GDM1 (cell line): ENCODE measurements at regions not wholly inside any gene's neighbourhood (a gene's known extent, or its start where the extent isn't known, plus 50 kb on each side); places are given as distances from the start of the nearest gene placed in this dataset.

Experiments used
- DNase-seq: peaks from one replicate; lab custom pipeline; 2025; lab: John Stamatoyannopoulos, UW

DNA sequence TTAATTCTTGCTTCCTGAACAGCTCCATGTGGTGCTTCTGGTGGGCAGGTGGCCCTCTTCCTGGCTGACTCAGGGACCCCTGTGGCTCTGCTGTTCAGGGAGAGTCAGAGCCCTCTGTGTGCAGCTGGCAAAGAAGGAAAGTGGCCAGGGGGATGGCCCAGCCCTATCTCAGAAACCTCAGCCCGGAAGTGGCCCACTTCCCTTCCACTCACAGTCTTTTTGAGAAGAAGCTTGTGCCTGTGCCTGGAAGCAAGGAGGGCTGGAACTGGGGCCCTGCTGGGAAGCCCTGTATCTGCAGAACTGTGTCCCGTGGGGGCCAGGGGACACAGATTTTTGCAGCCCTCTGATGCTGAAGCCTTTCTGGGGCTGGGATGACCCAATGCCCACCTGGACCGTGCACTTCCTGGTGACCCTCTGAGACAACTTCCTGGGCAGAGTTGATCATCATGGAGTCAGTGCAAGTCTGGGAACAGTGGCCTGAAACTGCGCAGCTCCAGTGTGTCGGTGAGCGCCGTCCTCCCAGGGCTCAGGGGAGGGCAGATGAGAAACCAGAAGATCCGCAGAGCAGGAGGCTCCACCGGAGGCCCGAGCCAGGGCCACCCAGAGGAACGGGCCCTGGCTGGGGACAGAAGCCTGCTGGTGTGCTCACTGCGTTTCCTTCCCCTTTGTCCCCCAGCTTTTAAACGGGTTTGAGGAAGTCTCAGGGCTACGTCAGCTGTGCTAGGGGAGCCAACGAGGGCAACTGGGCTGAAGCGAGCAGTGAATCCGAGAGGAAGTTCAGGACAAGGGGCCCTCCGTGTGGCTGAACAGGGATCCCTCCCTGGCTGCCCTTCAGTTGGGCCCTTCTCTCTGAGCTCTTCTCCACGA, 217.4 kb upstream of the RTL1 start:
- peak; percentile 78 for DNase-seq

DNA sequence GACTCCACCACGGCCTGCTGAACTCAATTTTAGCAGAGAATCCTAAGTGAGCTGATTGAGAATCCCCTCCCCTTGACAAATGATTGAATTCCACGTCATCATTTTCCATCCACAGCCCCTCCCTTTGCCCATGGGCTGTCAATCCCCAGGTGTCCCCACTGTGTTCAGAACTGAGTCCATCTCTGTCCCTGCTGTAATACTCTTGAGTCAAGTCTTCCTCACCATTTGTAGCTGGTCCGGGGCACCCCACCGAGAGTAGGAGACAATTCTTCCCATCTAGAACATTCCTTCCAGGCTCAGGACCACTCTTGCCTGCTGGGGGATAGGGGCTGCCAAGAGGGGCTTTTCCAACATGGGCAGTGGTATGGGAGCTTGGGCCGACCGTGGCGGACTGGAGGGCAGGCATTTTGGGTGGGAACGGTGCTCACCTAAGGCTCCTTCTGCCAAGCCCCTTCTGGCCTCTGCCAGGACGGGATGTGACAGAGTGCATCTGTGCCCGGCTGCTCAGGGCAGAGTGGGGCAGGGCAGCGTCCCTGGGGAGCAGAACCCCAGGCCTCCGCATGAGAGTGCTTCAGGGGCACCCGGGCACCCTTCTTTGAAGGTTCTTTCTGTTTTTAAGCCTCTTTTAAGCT, 218.1 kb upstream of the RTL1 start:
- DNase-seq = no peak

DNA sequence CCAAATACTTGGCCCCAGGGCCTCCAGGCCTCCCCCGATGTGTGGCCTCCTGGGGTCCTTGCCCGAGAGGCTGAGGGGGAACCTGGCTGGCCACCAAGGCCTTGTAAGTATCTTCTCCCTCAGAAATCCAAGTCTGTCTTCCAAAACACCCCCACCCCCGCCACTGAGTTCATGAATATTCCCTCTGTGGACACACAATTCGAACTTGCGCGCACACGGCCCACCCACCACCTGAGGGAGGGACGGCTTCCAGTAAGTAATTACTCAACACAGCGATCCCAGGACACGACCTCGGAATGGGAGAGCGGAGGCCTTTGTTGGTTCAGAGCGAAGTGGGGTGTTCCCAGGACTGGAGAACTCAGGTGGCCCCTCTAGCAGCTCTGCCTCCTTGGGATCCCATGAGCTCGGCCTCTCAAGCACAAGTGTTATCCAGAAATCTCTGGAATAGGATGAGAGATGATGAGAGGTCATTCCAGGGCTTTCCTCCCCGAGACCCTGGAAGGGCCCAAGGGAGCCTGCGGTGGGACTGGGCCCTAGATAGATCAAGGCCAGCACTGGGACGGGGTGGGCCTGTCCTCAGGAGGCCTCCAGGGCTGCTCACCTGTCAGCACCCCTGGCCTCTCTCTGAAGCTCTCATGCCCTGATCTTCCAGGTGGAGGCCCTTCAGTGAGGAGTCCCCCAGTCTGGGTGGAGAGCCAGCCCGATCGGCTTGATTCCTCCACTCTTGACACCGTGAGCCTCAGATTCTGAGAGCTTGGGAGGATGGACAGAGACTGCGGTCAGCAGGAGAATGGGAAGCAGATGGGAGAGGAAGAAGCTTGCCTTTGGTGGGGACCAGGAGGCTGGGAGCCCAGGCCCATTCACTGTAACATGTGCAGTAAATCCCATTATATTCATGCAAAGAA, 219.0 kb upstream of the RTL1 start:
- no peak for DNase-seq

DNA sequence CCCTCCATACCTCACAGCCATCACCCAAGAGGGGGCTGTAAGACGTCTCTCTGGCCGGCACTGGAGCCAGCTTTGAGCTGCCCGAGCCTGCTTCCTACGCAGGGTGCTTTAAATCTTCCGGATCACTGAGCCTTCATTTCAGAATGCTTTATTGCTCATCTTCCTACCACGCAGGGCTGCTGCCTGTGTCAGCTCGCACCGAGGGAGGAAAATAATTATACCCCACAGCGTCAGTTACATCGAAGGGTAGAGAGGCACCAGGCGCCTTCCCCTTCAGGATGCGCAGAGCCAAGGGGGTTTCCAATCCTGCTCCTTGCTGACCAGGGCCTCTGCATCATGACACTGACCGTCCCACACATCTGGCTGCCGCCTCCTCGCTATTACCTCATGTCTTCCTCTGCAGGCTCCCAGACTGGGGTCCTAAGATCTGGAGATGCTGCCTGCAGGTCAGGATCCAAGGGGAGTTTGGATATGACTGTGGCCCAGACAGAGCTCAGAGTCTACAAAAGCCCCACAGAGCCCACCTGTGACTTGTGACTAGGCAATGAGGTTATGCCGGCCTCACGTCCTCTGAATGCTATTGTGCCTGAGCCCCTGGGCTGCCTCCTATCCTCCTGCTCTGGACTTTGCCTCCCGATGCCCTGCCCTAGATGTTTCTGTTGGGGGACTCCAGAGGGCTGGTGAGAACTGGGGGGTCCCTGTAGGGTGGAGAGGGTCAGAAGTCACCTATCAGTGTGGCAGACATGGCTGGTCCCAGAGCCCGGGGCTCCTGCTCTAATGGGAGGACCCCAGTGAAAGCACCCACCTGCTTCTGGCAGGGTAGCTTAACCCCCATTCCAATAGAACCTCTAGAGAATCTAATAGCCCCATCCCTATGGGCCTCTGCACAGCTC, 220.3 kb upstream of the RTL1 start:
- no peak for DNase-seq

DNA sequence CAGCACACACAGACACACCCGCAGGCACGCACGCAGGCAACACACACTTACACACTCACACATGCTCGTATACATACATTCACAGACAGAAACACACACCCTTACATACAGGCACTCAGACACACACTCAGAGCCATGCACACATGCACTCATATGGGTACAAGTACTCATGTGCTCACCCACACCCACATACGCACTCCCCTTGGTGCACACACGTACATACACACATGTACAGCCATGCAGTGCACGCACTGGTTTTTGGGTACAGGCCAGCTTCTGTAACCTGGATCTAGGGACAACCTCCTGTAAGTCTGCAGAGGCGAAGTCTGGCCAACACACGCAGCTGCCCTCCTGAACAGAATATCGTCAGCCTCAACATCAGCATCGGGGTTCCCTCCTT, 221.3 kb upstream of the RTL1 start:
- DNase-seq = no peak

DNA sequence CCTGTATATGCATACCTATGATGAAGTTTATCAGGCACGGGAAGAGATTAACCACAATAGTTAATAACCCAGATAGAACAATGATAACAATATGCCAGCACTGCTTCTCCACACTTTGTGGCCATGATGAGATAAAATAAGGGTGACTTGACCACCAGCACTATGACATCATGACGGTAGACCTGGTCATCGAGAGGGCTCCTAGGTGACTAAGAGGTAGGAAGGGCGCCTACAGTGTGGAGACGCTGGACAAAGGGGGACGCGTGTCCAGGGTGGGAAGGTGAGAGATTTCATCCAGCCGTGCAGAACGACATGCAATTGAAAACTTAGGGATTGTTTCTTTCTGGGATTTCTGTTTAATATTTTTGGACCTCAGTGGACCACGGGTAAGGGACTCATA, 221.8 kb upstream of the RTL1 start:
- DNase-seq = no peak

DNA sequence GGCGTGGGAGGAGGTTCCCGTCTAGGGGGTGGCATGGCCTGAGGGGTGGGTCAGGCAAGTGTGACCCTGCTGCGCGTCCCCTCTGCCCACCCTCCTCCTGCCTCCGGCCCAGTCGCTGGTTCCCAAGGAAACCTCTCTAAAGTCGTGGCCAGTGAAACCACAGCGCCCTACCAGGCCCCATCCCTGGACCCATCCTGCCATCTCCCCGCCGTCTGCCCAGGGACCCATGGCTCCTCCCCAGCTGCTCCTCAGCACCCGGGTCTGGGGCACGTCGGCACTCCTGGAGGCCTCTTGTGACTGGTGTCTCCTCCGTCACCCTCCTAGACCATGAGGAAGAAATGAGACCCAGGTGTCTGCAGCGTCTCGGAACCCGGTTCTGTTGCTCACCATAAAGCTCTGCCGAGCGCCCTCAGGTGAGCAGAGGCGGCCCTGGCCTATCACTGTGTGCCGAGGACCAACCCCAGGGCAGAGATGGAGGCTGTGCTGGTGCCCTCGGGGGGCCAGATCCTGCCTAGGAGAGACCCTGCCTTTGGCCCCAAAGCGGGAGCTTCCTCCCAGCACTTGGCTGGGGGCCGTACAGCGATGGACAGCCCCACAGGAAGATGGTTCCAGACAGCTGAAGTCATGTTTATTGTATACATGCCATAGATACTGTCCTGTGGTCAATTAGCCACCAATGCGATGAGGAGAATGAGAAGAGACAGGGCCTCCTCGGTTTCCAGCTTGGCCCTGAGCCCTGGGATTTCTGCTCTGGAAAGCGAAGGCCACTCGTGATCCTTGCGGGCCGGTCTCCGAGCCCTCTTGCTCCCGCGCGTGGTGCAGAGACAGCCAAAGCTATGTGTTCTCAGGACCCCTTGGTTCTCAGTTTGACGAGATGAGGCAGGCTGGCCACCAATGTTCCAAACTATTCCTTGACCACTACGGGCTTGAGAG, 222.5 kb upstream of the RTL1 start:
- no peak for DNase-seq

DNA sequence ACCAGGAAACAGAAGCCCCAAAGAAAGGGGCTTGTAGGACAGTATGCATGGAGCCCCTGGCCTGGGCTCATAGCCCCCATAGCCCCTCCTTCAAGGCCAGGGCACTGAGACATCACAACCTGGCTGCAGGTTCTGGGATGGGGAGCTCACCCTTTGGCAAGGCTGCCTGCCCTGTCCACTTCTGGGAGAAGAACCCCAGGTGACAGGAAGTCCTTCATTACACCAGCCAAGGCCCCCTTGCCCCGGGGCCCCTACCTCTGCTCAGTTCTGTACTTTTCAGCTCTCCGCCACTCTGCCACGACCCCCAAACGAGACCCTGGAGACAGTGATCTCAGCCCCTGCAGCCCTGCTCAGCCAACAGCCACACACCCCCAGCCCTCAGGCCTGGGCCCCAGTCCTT, 223.2 kb upstream of the RTL1 start:
- no peak for DNase-seq

DNA sequence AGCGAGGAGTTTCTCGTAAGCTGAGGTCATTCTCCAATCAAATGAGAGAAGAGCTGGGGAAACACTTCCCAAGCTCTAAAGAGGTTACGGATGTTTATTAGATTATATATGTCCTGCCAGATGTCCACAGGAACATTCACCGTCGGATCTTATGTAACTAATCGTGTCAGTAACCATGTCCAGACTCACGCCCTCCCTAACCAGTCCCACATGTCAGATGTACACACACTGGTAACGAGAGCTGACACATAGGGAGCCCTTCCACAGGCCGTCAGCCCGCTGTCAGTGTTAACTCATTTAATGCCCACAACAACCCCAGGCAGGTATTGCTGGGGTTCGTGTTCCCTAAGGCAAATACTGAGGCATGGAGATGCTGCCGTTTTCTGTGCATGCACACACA, 223.7 kb upstream of the RTL1 start:
- DNase-seq = no peak

DNA sequence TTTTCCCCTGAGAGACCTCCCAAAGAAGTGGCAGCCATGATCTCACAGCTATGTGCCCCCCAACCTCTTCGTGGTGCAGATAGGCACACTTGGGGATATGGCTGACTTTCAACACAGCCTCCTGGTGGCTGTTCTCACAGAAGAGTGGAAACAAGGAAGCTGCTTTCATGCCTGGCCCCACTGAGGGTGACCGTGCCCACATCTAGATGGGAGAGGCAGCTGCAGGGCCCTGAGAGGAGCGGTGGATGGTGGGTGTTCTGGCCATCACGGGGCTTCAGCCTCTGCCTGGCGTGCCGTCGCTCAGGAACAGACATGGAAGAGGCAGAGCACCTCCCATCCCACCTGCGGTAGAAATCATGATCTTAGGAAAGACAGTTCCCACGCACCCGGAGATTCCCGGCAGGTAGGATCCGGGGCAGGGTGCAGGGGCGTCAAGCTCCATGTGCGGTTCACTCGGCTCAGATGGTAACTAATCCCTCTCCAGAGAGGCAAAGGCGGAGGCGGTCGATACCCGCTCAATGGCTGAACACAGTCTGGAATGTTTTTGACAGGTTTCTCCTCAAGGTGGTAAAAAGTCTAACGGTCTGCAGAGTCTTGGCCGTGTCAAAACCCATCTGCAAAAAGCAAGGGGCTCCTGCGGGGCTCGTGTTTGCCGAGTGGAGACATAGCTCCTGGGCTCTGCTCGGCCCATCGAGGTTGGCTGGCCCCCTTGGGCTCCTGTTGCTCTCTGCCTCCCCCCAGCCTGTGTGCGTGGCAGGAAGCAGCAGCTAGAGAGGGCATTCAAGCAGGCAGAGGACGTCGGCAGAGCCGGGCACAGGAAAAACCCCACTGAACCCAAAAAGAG, 225.2 kb upstream of the RTL1 start:
- no peak for DNase-seq

DNA sequence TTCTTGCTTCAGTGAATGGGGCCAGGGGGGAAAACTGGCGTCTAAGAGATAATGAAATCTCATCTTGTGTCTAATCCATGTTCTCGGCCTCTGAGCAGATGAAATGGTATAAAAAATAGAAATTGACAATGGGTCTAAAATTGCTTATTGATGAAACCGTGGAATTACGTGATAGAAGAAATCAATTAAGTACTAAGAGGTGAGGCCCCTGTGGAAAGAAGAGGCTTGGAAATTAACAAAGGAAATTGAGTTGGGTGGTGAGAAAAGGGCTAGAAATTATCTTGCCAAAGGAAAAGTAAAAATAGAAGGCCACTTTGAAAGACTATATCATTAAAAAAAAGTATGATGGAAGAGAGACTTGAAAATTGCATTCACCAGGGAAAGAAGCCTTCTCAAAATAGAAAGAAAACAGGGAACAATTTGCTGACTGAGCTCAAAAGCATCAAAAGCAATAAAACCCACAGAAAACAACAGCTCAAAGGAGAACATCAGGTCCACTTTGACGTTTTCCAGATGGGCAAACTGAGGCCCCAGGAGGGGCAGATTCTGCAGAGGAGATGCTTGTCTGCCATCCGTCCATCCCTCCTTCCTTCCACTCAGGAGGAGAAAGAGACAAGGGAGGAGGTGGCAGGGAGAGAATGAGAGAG, 226.1 kb upstream of the RTL1 start:
- DNase-seq = no peak

DNA sequence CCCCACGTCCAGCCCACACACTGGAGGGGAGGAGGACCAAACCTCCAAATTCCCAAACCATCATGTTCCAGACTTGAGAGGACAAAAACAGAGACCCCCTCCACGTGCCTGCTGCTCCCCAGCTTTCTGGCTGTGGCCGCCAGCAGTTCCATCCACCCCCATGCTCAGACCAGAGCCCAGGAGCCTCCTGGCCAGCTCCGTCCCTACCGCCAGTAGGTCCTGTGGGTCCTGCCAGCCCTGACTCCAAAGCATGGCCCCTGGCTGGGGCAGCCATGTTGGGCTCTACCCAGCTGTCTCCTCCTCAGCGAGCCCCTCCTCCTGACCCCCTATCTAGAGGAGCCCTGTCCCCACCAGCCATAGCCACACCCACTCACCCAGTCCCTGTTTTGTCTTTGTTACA, 227.3 kb upstream of the RTL1 start:
- DNase-seq = no peak

DNA sequence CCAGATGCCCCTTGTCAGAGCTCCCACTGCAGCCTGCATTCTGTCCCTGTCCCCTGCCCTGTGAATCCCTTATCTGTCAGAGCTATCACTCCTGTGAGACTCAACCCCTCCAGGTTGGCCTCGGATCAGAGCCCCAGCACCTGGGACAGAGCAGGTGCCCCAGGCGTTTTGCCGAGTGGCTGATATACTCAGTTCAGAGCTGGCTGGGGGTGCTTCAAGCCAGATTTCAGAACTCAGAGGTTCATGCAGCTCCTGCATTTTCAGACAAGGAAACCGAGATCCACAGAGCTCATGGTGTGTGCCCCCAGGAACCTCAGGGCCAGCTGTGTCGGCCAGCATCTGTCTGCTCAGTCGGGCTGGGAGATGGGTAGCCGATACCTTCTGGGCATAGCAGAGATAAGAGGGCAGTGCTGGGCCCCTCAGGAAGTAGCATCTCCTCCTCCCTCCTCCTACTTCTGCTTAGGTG, 228.0 kb upstream of the RTL1 start:
- DNase-seq = no peak

DNA sequence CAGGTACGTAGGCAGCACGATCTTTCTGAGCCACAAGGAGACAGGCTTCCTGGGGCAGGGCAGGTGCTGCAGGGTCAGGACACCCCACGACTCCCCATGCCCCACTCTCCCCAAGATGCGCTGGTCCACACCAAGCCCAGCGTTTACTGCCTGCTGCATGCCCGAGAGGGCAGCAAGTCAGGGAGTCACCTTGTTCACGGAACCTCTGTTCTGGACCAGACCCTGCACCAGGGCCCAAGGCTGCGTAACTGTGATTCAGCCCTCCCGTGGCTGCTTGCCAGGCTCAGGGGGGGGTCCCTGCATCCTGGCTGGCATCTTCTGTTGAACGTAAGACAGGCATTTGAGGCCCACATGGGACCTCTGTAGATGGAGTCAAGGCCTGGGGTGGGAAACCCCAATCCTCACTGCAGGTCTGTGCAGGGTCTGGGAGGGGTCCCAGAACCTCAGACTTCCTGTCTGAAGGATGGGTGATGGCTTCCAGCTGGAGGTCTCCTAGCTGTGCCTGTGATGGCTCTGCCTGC, 228.6 kb upstream of the RTL1 start:
- no peak for DNase-seq

DNA sequence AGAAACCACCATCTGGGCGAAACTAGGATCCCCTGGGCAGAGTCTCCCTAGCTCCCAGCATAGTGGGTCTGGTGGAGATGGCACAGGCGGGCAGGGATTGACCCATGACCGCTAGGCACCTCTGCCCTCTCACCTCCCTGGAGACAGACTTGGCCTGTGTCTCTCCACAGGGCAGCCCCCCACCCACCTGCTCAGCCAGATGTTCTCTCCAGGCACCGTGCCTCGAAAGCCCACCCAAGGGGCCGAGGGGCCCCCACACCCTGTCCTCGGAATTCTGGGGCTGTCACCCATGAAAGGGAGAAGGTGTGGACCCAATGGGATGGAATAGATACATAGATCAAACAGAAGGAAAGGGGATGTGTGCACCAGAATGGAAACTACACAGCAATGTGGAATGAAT, 229.1 kb upstream of the RTL1 start:
- DNase-seq = no peak

DNA sequence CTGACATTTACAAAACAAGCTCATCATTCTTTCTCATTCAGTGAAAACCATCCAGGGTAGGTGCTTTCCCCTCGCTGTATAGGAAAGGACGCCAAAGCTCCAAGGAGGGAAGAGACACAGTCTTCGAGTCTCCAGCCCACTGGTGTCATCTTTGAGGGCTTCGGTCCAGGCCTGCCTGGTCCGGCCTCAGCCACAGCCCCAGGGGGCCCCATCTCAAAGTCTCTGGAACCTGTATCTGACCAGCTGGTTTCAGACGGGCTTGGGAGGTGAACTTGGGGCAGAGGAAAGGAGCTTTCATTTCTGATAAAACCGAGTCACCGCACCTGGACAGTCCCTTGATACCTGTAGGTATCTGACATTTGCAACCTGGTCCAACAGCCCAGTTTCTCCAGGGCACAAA, 229.5 kb upstream of the RTL1 start:
- DNase-seq = no peak

DNA sequence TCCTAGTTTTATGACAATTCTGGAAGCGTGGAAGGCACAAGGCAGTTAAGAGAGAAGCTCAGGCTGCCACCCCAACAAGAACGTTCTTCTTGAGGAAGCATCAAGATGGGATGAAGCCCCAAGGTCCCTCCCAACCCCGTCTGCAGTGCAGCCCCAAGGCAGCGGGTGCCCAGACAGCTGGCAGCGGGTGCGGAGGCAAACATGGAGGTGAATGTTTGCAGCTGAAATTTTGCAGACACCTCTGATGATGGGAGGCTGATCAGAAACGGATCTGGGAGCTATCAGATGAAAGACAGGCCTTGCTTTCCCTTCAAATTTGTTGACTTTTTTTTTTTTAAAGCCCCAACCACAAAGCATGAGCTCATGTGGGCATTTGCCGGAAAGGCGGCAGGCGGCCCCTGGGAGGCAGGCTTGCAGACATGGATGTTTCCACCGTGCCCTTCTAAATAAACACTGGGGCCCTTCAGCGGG, 230.7 kb upstream of the RTL1 start:
- DNase-seq = no peak

DNA sequence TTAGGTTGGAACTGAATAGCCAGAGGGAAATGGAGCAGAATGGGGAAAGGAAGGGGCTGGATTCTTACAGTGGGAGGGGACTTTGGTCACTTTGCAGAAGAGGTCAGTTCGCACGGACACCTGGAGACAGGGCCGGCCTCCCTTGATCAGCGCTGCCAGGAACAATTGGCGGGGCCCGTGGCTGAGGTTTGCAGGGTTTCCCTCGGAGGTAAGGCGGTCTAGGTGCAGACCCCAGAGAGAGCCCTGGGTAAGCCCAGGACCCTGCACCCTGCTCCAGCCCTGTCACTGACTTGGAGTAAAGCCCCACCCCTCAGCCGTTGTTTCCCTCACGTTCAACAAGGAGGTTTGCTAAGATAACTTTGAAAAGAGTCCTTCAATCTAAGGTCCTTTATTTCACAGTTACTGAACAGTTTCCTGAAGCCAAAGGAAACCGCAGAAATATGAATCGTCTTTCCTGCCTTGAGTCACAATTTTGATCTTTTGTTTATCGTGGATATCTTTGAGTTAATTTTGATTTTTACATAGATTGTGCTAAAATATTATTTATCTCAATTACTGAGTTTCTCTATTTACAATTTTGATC, 231.4 kb upstream of the RTL1 start:
- no peak for DNase-seq
